ENCODE measurements at regions not wholly inside any gene's neighbourhood (a gene's known extent, or its start where the extent isn't known, plus 50 kb on each side); places are given as distances from the start of the nearest gene placed in this dataset.

- Histone ChIP-seq H3K4me1 (ENCODE audit: control insufficient read depth, insufficient read depth, low read length) (no peaks in the 10 kb centered on the region), H3K4me3 (ENCODE audit: insufficient read depth, low read depth, low read length) (no peak overlapping the region), H3K4me2 (ENCODE audit: low read depth, low read length) (no peak overlapping the region), H3K9ac (ENCODE audit: low read depth, low read length) (no peak overlapping the region), H3K9me1 (ENCODE audit: insufficient read depth, low read length) (no peaks in the 10 kb centered on the region), H2BK5ac (ENCODE audit: low read depth, low read length, poor library complexity, severe bottlenecking) (no peak overlapping the region), H3K14ac (replicated peaks; ENCODE audit: low read depth, low read length) (no peak overlapping the region), H3K18ac (ENCODE audit: low read depth, low read length) (no peak overlapping the region), H3K23ac (ENCODE audit: low read depth, low read length) (no peak overlapping the region), H2AK5ac (ENCODE audit: low read depth, low read length) (no peak overlapping the region), H4K8ac (ENCODE audit: low read depth in 2 of 2, low read length in 2 of 2) (no peak overlapping the region), H2BK120ac (ENCODE audit: low read depth, low read length) (no peak overlapping the region), H3K27ac (ENCODE audit: insufficient read depth, low read length) (no peak overlapping the region), H3K79me1 (ENCODE audit: low read depth in 1 of 2, low read length in 2 of 2) (no peaks in the 10 kb centered on the region), H3K9me3 (ENCODE audit: control insufficient read depth, insufficient read depth, low read length) (peaks cover 30% of the 10 kb centered on the region), H2BK20ac (ENCODE audit: low read depth, low read length) (no peak overlapping the region), H2BK15ac (ENCODE audit: low read depth, low read length) (no peak overlapping the region), H3K4ac (ENCODE audit: low read depth, low read length) (no peak overlapping the region), H4K91ac (ENCODE audit: insufficient read depth, low read depth, low read length) (no peak overlapping the region), H2AFZ (replicated peaks; ENCODE audit: low read length, poor library complexity) (no peak overlapping the region), H3K56ac (ENCODE audit: extremely low read depth, insufficient read depth, low read length) (no peak overlapping the region), H4K5ac (ENCODE audit: low read depth, low read length) (no peak overlapping the region), H4K20me1 (ENCODE audit: insufficient read depth, low read length) (no peaks in the 10 kb centered on the region), H3K27me3 (ENCODE audit: control insufficient read depth, insufficient read depth, low read length) (no peaks in the 10 kb centered on the region), H2AK9ac (replicated peaks; ENCODE audit: low read depth, low read length, poor library complexity) (no peak overlapping the region), H3K36me3 (ENCODE audit: control insufficient read depth, insufficient read depth, low read length) (no peaks in the 10 kb centered on the region)
- in situ Hi-C loops (cut with MboI; ENCODE audit: low sequenced_read_pairs): no loop called here
- ATAC-seq (ENCODE audit: low read depth): no peak
- ChIA-PET POLR2A (ENCODE audit: unreplicated experiment) (no interaction called here), CTCF (no interaction called here)
- intact Hi-C loops (cut with micrococcal nuclease): no loop called here
- no TSS peak for BruUV-seq (replicated peaks)
- TF ChIP-seq BHLHE40 (IDR thresholded peaks at IDR 0.05; ENCODE audit: low read depth, low read length) (no peak), MXI1 (IDR thresholded peaks at IDR 0.05; ENCODE audit: borderline replicate concordance, low read depth, low read length) (no peak)
- no CpG with 5 or more reads among the region's 4 CpGs for WGBS, 2 experiments (ENCODE audit: extremely low coverage in 2 of 2, insufficient read length in 1 of 2)
- dilution Hi-C loops (cut with HindIII; ENCODE audit: low sequenced_read_pairs, unreplicated experiment): no loop called here
- no peak for DNase-seq
Observed at GRCh38 chr20:60964911-60965310, 287.1 kb upstream of the CDH4 start.
